Astrocyte of the cerebellum (primary cell): ENCODE measurements at regions not wholly inside any gene's neighbourhood (a gene's known extent, or its start where the extent isn't known, plus 50 kb on each side); places are given as distances from the start of the nearest gene placed in this dataset.

Source experiments
- DNase-seq: peaks from one replicate; pipeline ENCODE4 v3.0.0-alpha.2; 2011; ENCODE audit warnings: low read depth
- H3K4me3 ChIP-seq: 2 replicates; pipeline ENCODE4 v1.5.1; 2011; ENCODE audit warnings: mild to moderate bottlenecking, low read depth, low read length, moderate library complexity
- in situ Hi-C: cut with HindIII; loops from 2 replicates; pipeline ENCODE4 v1.10.0; 2017; ENCODE audit warnings: low sequenced_read_pairs
- TF ChIP-seq, protein P1 (sequence below): IDR thresholded peaks from 2 replicates; pipeline ENCODE4 v1.5.1; 2012; ENCODE audit warnings: low read length, low read depth, moderate library complexity, mild to moderate bottlenecking; ENCODE audit errors: missing control alignments

DNA sequence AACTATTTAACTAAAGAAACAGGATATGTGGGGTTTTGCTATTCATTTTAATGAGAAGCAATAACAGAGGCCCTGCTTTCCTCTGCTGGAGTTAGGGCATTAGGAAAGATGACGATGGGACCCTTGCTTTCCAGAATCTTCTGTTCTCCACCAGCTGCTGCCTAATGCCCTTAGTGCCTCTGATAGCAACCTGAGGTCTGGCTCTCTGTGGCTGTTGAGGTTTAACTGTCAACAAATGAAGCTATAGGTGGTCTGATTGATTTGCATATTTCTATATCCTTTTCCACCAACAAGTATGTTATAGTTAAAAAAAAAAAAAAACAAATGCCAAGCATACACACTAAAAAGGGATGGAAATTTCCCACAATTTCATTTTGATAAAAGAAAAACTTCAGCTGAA, 115.1 kb upstream of the NCK2 start:
- TF ChIP-seq, protein P1, sequence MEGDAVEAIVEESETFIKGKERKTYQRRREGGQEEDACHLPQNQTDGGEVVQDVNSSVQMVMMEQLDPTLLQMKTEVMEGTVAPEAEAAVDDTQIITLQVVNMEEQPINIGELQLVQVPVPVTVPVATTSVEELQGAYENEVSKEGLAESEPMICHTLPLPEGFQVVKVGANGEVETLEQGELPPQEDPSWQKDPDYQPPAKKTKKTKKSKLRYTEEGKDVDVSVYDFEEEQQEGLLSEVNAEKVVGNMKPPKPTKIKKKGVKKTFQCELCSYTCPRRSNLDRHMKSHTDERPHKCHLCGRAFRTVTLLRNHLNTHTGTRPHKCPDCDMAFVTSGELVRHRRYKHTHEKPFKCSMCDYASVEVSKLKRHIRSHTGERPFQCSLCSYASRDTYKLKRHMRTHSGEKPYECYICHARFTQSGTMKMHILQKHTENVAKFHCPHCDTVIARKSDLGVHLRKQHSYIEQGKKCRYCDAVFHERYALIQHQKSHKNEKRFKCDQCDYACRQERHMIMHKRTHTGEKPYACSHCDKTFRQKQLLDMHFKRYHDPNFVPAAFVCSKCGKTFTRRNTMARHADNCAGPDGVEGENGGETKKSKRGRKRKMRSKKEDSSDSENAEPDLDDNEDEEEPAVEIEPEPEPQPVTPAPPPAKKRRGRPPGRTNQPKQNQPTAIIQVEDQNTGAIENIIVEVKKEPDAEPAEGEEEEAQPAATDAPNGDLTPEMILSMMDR = no peak
- no peak overlapping the region for H3K4me3 ChIP-seq
- in situ Hi-C loops = no loop called here
- no peak for DNase-seq

DNA sequence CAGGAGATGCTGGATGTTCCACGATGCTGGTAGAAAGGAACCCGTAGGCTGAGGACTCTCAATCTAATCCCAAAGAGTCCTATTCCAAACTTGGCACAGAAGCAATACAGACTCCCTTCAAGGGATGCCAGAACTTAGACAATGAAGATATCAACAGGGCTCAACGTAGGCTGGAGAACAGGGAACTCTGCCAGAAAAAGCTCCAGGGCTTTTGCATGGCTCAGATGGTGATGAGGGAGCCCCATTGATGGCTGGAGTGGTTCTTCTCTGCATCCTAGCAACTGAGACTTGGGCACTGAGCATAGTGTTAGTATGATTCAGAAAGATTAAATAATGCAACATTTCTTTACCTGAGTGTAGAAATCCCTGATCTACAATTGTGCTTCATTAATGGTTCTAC, 117.2 kb upstream of the NCK2 start:
- DNase-seq = no peak
- in situ Hi-C loops = no loop called here
- H3K4me3 ChIP-seq = no peak overlapping the region
- TF ChIP-seq, protein P1 = no peak

DNA sequence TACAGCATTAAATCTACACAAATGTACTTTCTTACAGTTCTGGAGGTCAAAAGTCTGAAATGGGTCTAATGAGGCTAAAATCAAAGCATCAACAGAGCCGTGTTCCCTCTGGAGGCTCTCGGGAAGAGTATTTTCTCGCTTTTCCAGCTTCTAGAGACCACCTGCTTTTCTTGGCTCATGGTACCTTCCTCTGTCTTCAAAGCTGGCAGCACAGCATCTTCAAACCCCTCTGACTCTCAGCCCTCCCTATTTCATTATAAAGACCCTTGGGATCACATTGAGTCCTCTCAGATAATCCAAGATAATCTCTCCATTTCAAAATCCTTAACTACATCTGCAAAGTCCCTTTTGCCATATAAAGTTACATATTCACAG, 117.8 kb upstream of the NCK2 start:
- TF ChIP-seq, protein P1 = no peak
- no peak overlapping the region for H3K4me3 ChIP-seq
- no peak for DNase-seq
- in situ Hi-C loops = no loop called here

DNA sequence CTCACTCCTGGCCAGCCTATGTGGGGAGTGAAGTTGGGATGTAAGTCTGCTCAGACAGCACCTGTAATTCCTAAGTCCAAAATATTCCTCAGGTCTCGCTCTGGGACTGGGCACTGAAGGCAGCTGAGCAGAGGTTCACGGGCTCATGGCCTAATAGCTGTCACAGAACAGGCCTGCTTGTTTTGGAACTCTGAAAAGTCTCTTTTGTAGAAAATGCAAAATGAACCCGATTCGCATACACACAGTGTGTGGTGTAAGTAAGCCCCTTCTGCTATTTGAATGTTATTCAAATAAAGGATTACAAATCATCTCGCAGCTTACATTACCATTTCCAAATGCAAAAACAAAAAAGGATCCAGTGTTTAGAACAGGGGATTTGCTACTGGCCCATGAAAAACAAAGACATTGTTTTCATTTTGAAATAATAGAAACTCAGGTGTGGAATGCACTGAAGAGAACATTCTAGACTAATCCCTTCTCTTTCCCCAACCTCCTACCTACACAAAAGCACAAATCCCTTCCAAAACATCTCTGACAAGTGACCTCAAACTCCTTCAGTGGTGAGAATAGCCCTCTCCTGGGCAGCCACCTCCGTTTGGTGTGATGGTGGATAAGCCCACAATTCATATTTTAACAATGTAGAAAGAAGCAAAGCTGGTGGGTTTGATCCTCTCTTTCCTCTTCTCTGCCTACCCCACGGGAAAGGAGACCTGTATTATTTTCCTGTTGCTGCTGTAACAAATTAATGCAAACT, 118.3 kb upstream of the NCK2 start:
- DNase-seq = no peak
- in situ Hi-C loops = no loop called here
- TF ChIP-seq, protein P1 = no peak
- no peak overlapping the region for H3K4me3 ChIP-seq

DNA sequence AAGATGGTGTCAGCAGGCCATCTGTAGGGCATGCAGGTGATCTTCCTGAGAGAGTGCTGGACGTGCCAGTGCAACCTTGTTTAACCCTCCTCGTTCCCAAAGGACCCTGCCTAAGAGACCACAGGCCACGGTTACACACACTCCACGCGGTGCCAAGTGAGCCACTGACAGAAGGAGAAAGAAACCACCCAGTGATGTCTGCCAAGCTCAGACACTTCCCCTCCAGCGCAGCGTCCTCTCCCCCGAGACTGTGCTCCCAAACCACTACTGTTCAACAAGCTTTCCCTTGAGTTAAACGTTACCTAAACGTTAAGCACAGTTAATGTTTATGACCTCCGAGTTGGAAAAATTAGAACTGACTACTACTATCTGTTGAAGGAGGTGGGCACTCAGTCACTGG, 119.1 kb upstream of the NCK2 start:
- TF ChIP-seq, protein P1 = no peak
- no peak overlapping the region for H3K4me3 ChIP-seq
- in situ Hi-C loops = no loop called here
- no peak for DNase-seq

DNA sequence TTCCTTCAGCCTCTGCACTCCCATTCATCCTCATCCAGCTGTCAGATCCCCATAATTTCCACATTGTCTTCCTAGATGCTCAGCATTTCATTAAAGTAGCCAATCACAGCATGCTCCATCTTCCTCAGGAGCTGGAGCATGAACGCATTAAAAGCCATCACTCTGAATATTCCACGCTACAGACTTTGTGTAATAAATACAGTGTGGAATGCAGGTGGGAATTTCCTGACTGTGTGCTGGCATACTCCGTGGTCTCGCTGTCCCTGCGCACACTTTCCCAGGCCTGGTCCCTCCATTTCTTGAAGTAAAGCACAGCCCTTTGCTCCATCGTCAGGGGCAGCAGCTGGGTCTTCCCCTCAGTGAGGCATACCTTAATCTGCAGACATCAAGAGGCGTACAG, 123.7 kb upstream of the NCK2 start:
- TF ChIP-seq, protein P1 = no peak
- no peak for DNase-seq
- in situ Hi-C loops = no loop called here
- H3K4me3 ChIP-seq = no peak overlapping the region
